ENCODE measurements at regions not wholly inside any gene's neighbourhood (a gene's known extent, or its start where the extent isn't known, plus 50 kb on each side); places are given as distances from the start of the nearest gene placed in this dataset.

GRCh38 chr15:29475096-29475495 is 205.5 kb upstream of the NSMCE3 start:
- Histone ChIP-seq H2AFZ (ENCODE audit: low read length) (no peak overlapping the region), H3K14ac (ENCODE audit: insufficient read depth, low read length) (no peak overlapping the region), H3K23ac (ENCODE audit: insufficient read length, low read depth, low read length) (no peak overlapping the region), H3K79me2 (ENCODE audit: insufficient read depth, low read length) (peaks cover 1% of the 10 kb centered on the region; the same call in 1 of the 2 replicates), H3K79me1 (ENCODE audit: insufficient read depth, low read depth, low read length, poor library complexity, severe bottlenecking) (no peaks in the 10 kb centered on the region), H3K27me3 (ENCODE audit: insufficient read depth, low read length) (no peaks in the 10 kb centered on the region), H2BK12ac (ENCODE audit: insufficient read length, low read depth, low read length) (no peak overlapping the region), H3K4ac (ENCODE audit: low read depth, low read length) (no peak overlapping the region), H4K5ac (ENCODE audit: insufficient read length, low read depth, low read length) (no peak overlapping the region), H2BK20ac (ENCODE audit: low read depth, low read length, poor library complexity, severe bottlenecking) (no peak overlapping the region), H3K18ac (ENCODE audit: insufficient read length, low read depth, low read length) (no peak overlapping the region), H4K8ac (replicated peaks; ENCODE audit: insufficient read length, low read depth, low read length) (no peak overlapping the region), H2AK5ac (ENCODE audit: insufficient read length, low read length) (no peak overlapping the region), H4K20me1 (ENCODE audit: control insufficient read depth, insufficient read depth, insufficient read length) (peaks cover 2% of the 10 kb centered on the region), H3K4me1 (ENCODE audit: insufficient read depth, low read length) (no peaks in the 10 kb centered on the region; the same call in 1 of the 2 replicates), H3K27ac (ENCODE audit: insufficient read length, low read depth, low read length) (no peak overlapping the region), H3K56ac (ENCODE audit: insufficient read length, low read depth, low read length) (no peak overlapping the region), H3T11ph (ENCODE audit: low read length) (no peak overlapping the region), H2BK5ac (ENCODE audit: insufficient read length, low read length) (no peak overlapping the region), H3K23me2 (ENCODE audit: insufficient read length, low read depth, low read length, poor library complexity, severe bottlenecking) (no peaks in the 10 kb centered on the region), H2BK15ac (ENCODE audit: low read depth, low read length) (no peak overlapping the region), H3K4me2 (ENCODE audit: insufficient read depth, insufficient read length, low read length) (no peak overlapping the region), H3K9ac (ENCODE audit: extremely low read depth, insufficient read length, low read length) (no peak overlapping the region), H2BK120ac (ENCODE audit: low read depth, low read length, poor library complexity, severe bottlenecking) (no peak overlapping the region), H3K9me3 (ENCODE audit: control insufficient read depth, low read depth, low read length) (no peaks in the 10 kb centered on the region), H4K91ac (ENCODE audit: insufficient read length, low read depth, low read length) (no peak overlapping the region)
- Mint-ChIP-seq H3K4me3 (no peak overlapping the region), H3K27ac (no peak overlapping the region), H3K4me1 (peaks cover 19 to 26% of the 10 kb centered on the region in 2 experiments), H3K9me3 (no peaks in the 10 kb centered on the region; a peak in 1 of 5 replicates), H3K36me3 (ENCODE audit: insufficient read depth in 1 of 3, low read depth in 3 of 3) (no peaks in the 10 kb centered on the region), H3K27me3 (ENCODE audit: low read depth) (no peaks in the 10 kb centered on the region; the same call in 1 of the 2 replicates)
- TF ChIP-seq, protein P1, sequence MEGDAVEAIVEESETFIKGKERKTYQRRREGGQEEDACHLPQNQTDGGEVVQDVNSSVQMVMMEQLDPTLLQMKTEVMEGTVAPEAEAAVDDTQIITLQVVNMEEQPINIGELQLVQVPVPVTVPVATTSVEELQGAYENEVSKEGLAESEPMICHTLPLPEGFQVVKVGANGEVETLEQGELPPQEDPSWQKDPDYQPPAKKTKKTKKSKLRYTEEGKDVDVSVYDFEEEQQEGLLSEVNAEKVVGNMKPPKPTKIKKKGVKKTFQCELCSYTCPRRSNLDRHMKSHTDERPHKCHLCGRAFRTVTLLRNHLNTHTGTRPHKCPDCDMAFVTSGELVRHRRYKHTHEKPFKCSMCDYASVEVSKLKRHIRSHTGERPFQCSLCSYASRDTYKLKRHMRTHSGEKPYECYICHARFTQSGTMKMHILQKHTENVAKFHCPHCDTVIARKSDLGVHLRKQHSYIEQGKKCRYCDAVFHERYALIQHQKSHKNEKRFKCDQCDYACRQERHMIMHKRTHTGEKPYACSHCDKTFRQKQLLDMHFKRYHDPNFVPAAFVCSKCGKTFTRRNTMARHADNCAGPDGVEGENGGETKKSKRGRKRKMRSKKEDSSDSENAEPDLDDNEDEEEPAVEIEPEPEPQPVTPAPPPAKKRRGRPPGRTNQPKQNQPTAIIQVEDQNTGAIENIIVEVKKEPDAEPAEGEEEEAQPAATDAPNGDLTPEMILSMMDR (conservative IDR thresholded peaks at IDR 0.05): no peak
- no peak for DNase-seq
- no CpG with 5 or more reads among the region's 10 CpGs for WGBS (ENCODE audit: extremely low coverage, insufficient read length, low lambda C conversion rate)

All from H9 (cell line).